ENCODE measurements at regions not wholly inside any gene's neighbourhood (a gene's known extent, or its start where the extent isn't known, plus 50 kb on each side); places are given as distances from the start of the nearest gene placed in this dataset.

- Histone ChIP-seq H3K27ac (ENCODE audit: insufficient read depth, low read length) (no peak overlapping the region), H3K79me1 (ENCODE audit: low read depth in 1 of 2, low read length in 2 of 2) (no peaks in the 10 kb centered on the region), H3K4me3 (ENCODE audit: insufficient read depth, low read depth, low read length) (no peak overlapping the region), H4K20me1 (ENCODE audit: insufficient read depth, low read length) (no peaks in the 10 kb centered on the region), H2BK120ac (ENCODE audit: low read depth, low read length) (no peak overlapping the region), H3K9ac (ENCODE audit: low read depth, low read length) (no peak overlapping the region), H4K8ac (ENCODE audit: low read depth in 2 of 2, low read length in 2 of 2) (0 out of 4 replicates have a peak overlapping the region, but pooled peaks of 1 of the 2 experiments have one; percentile 32), H4K5ac (ENCODE audit: low read depth, low read length) (no peak overlapping the region), H3K27me3 (ENCODE audit: control insufficient read depth, insufficient read depth, low read length) (no peaks in the 10 kb centered on the region), H2AK5ac (ENCODE audit: low read depth, low read length) (no peak overlapping the region), H2AFZ (replicated peaks; ENCODE audit: low read length, poor library complexity) (no peak overlapping the region), H2BK15ac (ENCODE audit: low read depth, low read length) (no peak overlapping the region), H3K9me3 (ENCODE audit: control insufficient read depth, insufficient read depth, low read length) (no peaks in the 10 kb centered on the region), H3K4me1 (ENCODE audit: control insufficient read depth, insufficient read depth, low read length) (no peaks in the 10 kb centered on the region), H3K4ac (ENCODE audit: low read depth, low read length) (no peak overlapping the region), H3K14ac (replicated peaks; ENCODE audit: low read depth, low read length) (no peak overlapping the region), H3K23ac (ENCODE audit: low read depth, low read length) (no peak overlapping the region), H2AK9ac (replicated peaks; ENCODE audit: low read depth, low read length, poor library complexity) (no peak overlapping the region), H3K9me1 (ENCODE audit: insufficient read depth, low read length) (no peaks in the 10 kb centered on the region), H2BK20ac (ENCODE audit: low read depth, low read length) (no peak overlapping the region), H3K4me2 (ENCODE audit: low read depth, low read length) (no peak overlapping the region), H3K56ac (ENCODE audit: extremely low read depth, insufficient read depth, low read length) (no peak overlapping the region), H3K18ac (ENCODE audit: low read depth, low read length) (no peak overlapping the region), H3K36me3 (ENCODE audit: control insufficient read depth, insufficient read depth, low read length) (no peaks in the 10 kb centered on the region), H2BK5ac (ENCODE audit: low read depth, low read length, poor library complexity, severe bottlenecking) (no peak overlapping the region), H4K91ac (ENCODE audit: insufficient read depth, low read depth, low read length) (no peak overlapping the region)
- dilution Hi-C loops (cut with HindIII; ENCODE audit: low sequenced_read_pairs, unreplicated experiment), result no loop called here
- 100% methylated on average over 1 of the region's 3 CpGs; no CpG with 5 or more reads in 1 of the 2 experiments for WGBS, 2 experiments (ENCODE audit: extremely low coverage in 2 of 2, insufficient read length in 1 of 2)
- CTCF ChIA-PET, result no interaction called here
- POLR2A ChIA-PET (ENCODE audit: unreplicated experiment), result no interaction called here
- in situ Hi-C loops (cut with MboI; ENCODE audit: low sequenced_read_pairs), result no loop called here
- no peak for TF ChIP-seq MAZ (IDR thresholded peaks at IDR 0.05; ENCODE audit: borderline replicate concordance, low read depth, low read length)
- TF ChIP-seq POLR2A (IDR thresholded peaks at IDR 0.05; ENCODE audit: low read depth, low read length), result no peak
- no peak for TF ChIP-seq FOS (IDR thresholded peaks at IDR 0.05; ENCODE audit: low read depth, low read length)
- TF ChIP-seq RCOR1 (IDR thresholded peaks at IDR 0.05; ENCODE audit: insufficient replicate concordance, low read length), result no peak
- no peak for TF ChIP-seq BHLHE40 (IDR thresholded peaks at IDR 0.05; ENCODE audit: low read depth, low read length)
- TF ChIP-seq NFE2L2 (IDR thresholded peaks at IDR 0.05; ENCODE audit: low read depth, low read length), result no peak
- TF ChIP-seq USF2 (IDR thresholded peaks at IDR 0.05; ENCODE audit: low read depth, low read length), result no peak
- no peak for TF ChIP-seq RAD21 (IDR thresholded peaks at IDR 0.05; ENCODE audit: low read length)
- TF ChIP-seq SMC3 (IDR thresholded peaks at IDR 0.05; ENCODE audit: low read depth, low read length), result no peak
- TF ChIP-seq MXI1 (IDR thresholded peaks at IDR 0.05; ENCODE audit: borderline replicate concordance, low read depth, low read length), result no peak
- no peak for TF ChIP-seq RFX5 (IDR thresholded peaks at IDR 0.05; ENCODE audit: low read depth, low read length)
- intact Hi-C loops (cut with micrococcal nuclease), result no loop called here
- BruUV-seq (replicated peaks), result no TSS peak
- peak; percentile 11 for DNase-seq
- no peak for ATAC-seq (ENCODE audit: low read depth)
Observed at GRCh38 chr14:44785096-44785495, 176.7 kb downstream of the KLHL28 start.

Data from IMR-90 (cell line).